H9 (cell line): ENCODE measurements at regions not wholly inside any gene's neighbourhood (a gene's known extent, or its start where the extent isn't known, plus 50 kb on each side); places are given as distances from the start of the nearest gene placed in this dataset.

Experiments used
- DNase-seq: peaks from one replicate; pipeline ENCODE4 v3.0.0-alpha.2; 2017
- H2AFZ ChIP-seq: one replicate; pipeline ENCODE4 v1.6.1; 2013; ENCODE audit warnings: mild to moderate bottlenecking, low read length, control low read depth, moderate library complexity
- H2AK5ac ChIP-seq: 2 replicates; pipeline ENCODE4 v1.6.1; 2013; ENCODE audit warnings: low read length, control low read depth, mixed read lengths; ENCODE audit not compliant: insufficient read length
- H2BK120ac ChIP-seq: one replicate; pipeline ENCODE4 v1.6.1; 2013; ENCODE audit warnings: low read depth, mild to moderate bottlenecking, low read length, control low read depth, inconsistent platforms; ENCODE audit not compliant: poor library complexity, severe bottlenecking
- H2BK12ac ChIP-seq: 2 replicates; pipeline ENCODE4 v1.6.1; 2013; ENCODE audit warnings: low read length, control low read depth, mixed read lengths, low read depth; ENCODE audit not compliant: insufficient read length
- H2BK15ac ChIP-seq: 2 replicates; pipeline ENCODE4 v1.6.1; 2013; ENCODE audit warnings: low read depth, low read length, control low read depth
- H2BK20ac ChIP-seq: one replicate; pipeline ENCODE4 v1.6.1; 2013; ENCODE audit warnings: low read depth, mild to moderate bottlenecking, low read length, control low read depth, inconsistent platforms; ENCODE audit not compliant: poor library complexity, severe bottlenecking
- H2BK5ac ChIP-seq: 2 replicates; pipeline ENCODE4 v1.6.1; 2013; ENCODE audit warnings: low read length, control low read depth, mixed read lengths; ENCODE audit not compliant: insufficient read length
- H3K14ac ChIP-seq: 2 replicates; pipeline ENCODE4 v1.6.1; 2013; ENCODE audit warnings: low read length, control low read depth; ENCODE audit not compliant: insufficient read depth
- H3K18ac ChIP-seq: 2 replicates; pipeline ENCODE4 v1.6.1; 2013; ENCODE audit warnings: low read depth, mild to moderate bottlenecking, mixed read lengths, low read length, control low read depth; ENCODE audit not compliant: insufficient read length
- H3K23ac ChIP-seq: 2 replicates; pipeline ENCODE4 v1.6.1; 2013; ENCODE audit warnings: low read length, control low read depth, mixed read lengths, low read depth; ENCODE audit not compliant: insufficient read length
- H3K23me2 ChIP-seq: 2 replicates; pipeline ENCODE4 v1.6.1; 2013; ENCODE audit warnings: low read depth, mild to moderate bottlenecking, mixed read lengths, low read length, control low read depth; ENCODE audit not compliant: insufficient read length, poor library complexity, severe bottlenecking
- H3K27ac ChIP-seq: 2 replicates; pipeline ENCODE4 v1.5.1; 2013; ENCODE audit warnings: low read length, control low read depth, mixed read lengths, low read depth; ENCODE audit not compliant: insufficient read length
- H3K27me3 ChIP-seq: 2 replicates; pipeline ENCODE4 v1.6.1; 2013; ENCODE audit warnings: low read length, control low read depth, inconsistent platforms; ENCODE audit not compliant: insufficient read depth
- H3K4ac ChIP-seq: 2 replicates; pipeline ENCODE4 v1.6.1; 2013; ENCODE audit warnings: low read depth, mild to moderate bottlenecking, control low read depth, inconsistent platforms, low read length, moderate library complexity
- H3K4me1 ChIP-seq: 2 replicates; pipeline ENCODE4 v1.6.1; 2013; ENCODE audit warnings: low read length, control low read depth, inconsistent platforms; ENCODE audit not compliant: insufficient read depth
- H3K4me2 ChIP-seq: 2 replicates; pipeline ENCODE4 v1.6.1; 2013; ENCODE audit warnings: low read length, control low read depth, mixed read lengths; ENCODE audit not compliant: insufficient read length, insufficient read depth
- H3K56ac ChIP-seq: 2 replicates; pipeline ENCODE4 v1.6.1; 2013; ENCODE audit warnings: low read depth, mild to moderate bottlenecking, mixed read lengths, low read length, control low read depth; ENCODE audit not compliant: insufficient read length
- H3K79me1 ChIP-seq: 2 replicates; pipeline ENCODE4 v1.6.1; 2013; ENCODE audit warnings: low read depth, mild to moderate bottlenecking, moderate library complexity, low read length, control low read depth, inconsistent platforms; ENCODE audit not compliant: insufficient read depth, poor library complexity, severe bottlenecking
- H3K79me2 ChIP-seq: 2 replicates; pipeline ENCODE4 v1.6.1; 2013; ENCODE audit warnings: low read length, control low read depth, inconsistent platforms; ENCODE audit not compliant: insufficient read depth
- H3K9ac ChIP-seq: 2 replicates; pipeline ENCODE4 v1.6.1; 2013; ENCODE audit warnings: low read length, control low read depth, mixed read lengths; ENCODE audit not compliant: insufficient read length; ENCODE audit errors: extremely low read depth
- H3K9me3 ChIP-seq: one replicate; pipeline ENCODE4 v1.6.1; 2013; ENCODE audit warnings: low read depth, low read length, inconsistent platforms; ENCODE audit not compliant: control insufficient read depth
- H3T11ph ChIP-seq: one replicate; pipeline ENCODE4 v1.6.1; 2013; ENCODE audit warnings: mild to moderate bottlenecking, low read length, control low read depth, inconsistent platforms
- H4K20me1 ChIP-seq: one replicate; pipeline ENCODE4 v1.6.1; 2013; ENCODE audit not compliant: control insufficient read depth, insufficient read length, insufficient read depth
- H4K5ac ChIP-seq: 2 replicates; pipeline ENCODE4 v1.6.1; 2013; ENCODE audit warnings: low read depth, mild to moderate bottlenecking, mixed read lengths, low read length, control low read depth; ENCODE audit not compliant: insufficient read length
- H4K8ac ChIP-seq: replicated peaks from 2 replicates; pipeline ENCODE4 v1.6.1; 2013; ENCODE audit warnings: low read length, control low read depth, mixed read lengths, low read depth; ENCODE audit not compliant: insufficient read length
- H4K91ac ChIP-seq: 2 replicates; pipeline ENCODE4 v1.6.1; 2013; ENCODE audit warnings: low read depth, mild to moderate bottlenecking, moderate library complexity, mixed read lengths, low read length, control low read depth; ENCODE audit not compliant: insufficient read length
- H3K27ac Mint-ChIP-seq, 3 experiments: 2 replicates in 2 of 3; 3 replicates in 1 of 3; pipeline ENCODE4 v1.8.0; 2020 to 2021; ENCODE audit warnings: mixed read lengths in 3 of 3, mild to moderate bottlenecking in 1 of 3, moderate library complexity in 1 of 3
- H3K27me3 Mint-ChIP-seq: 2 replicates; pipeline ENCODE4 v1.8.0; 2021; ENCODE audit warnings: low read depth, mild to moderate bottlenecking, moderate library complexity, mixed read lengths
- H3K36me3 Mint-ChIP-seq, 3 experiments: 2 replicates in 2 of 3; 3 replicates in 1 of 3; pipeline ENCODE4 v1.8.0; 2020 to 2021; ENCODE audit warnings: low read depth in 3 of 3, mixed read lengths in 3 of 3; ENCODE audit not compliant: insufficient read depth in 1 of 3
- H3K4me1 Mint-ChIP-seq, 2 experiments: 2 replicates each; pipeline ENCODE4 v1.8.0; 2020; ENCODE audit warnings: mixed read lengths in 2 of 2
- H3K4me3 Mint-ChIP-seq, 2 experiments: 2 replicates in 1 of 2; 3 replicates in 1 of 2; pipeline ENCODE4 v1.8.0; 2020 to 2021; ENCODE audit warnings: mild to moderate bottlenecking in 2 of 2, mixed read lengths in 2 of 2, moderate library complexity in 1 of 2
- H3K9me3 Mint-ChIP-seq, 2 experiments: 2 replicates in 1 of 2; 3 replicates in 1 of 2; pipeline ENCODE4 v1.8.0; 2020; ENCODE audit warnings: mild to moderate bottlenecking in 2 of 2, mixed read lengths in 2 of 2, moderate library complexity in 1 of 2
- CTCF ChIP-seq: fragments of 200-600 bp; sonication (generic); conservative IDR thresholded peaks from 3 replicates; pipeline ENCODE4 v1.8.0; 2021; ENCODE audit warnings: antibody characterized with exemption, mild to moderate bottlenecking
- WGBS: extraction: QIAGEN DNeasy Blood & Tissue Kit; methylation state at CpG from one replicate; pipeline ENCODE4 v1.1.7; 2013; ENCODE audit warnings: missing lambda C conversion rate, low lambda C conversion rate, mixed read lengths; ENCODE audit not compliant: insufficient read length; ENCODE audit errors: extremely low coverage; 5-methylcytosine and 5-hydroxymethylcytosine counted together

GRCh38 chr13:110794209-110794608 lies 80.7 kb downstream of the ING1 start:
- H3K27me3 Mint-ChIP-seq: peaks cover 68% of the 10 kb centered on the region
- Histone ChIP-seq H3K18ac (no peak overlapping the region), H4K20me1 (no peaks in the 10 kb centered on the region), H3T11ph (no peak overlapping the region), H2BK20ac (no peak overlapping the region), H3K14ac (no peak overlapping the region), H3K79me2 (no peaks in the 10 kb centered on the region), H4K5ac (no peak overlapping the region), H2AK5ac (no peak overlapping the region), H3K4me2 (no peak overlapping the region), H2BK15ac (no peak overlapping the region), H2BK120ac (no peak overlapping the region), H3K23me2 (no peaks in the 10 kb centered on the region), H3K27ac (no peak overlapping the region), H3K9me3 (peaks cover 5% of the 10 kb centered on the region), H3K23ac (no peak overlapping the region), H3K56ac (no peak overlapping the region), H2BK5ac (no peak overlapping the region), H3K4me1 (peaks cover 11% of the 10 kb centered on the region), H3K4ac (no peak overlapping the region), H3K27me3 (no peaks in the 10 kb centered on the region), H4K91ac (no peak overlapping the region), H3K9ac (no peak overlapping the region), H4K8ac (no peak overlapping the region), H3K79me1 (no peaks in the 10 kb centered on the region), H2AFZ (no peak overlapping the region), H2BK12ac (no peak overlapping the region)
- no peak overlapping the region for H3K4me3 Mint-ChIP-seq
- TF ChIP-seq CTCF: no peak
- H3K4me1 Mint-ChIP-seq: peaks cover 25 to 29% of the 10 kb centered on the region in 2 experiments
- WGBS: no CpG with 5 or more reads among the region's 7 CpGs
- no peak for DNase-seq
- peaks cover 6 to 12% of the 10 kb centered on the region in 2 experiments for H3K9me3 Mint-ChIP-seq
- H3K36me3 Mint-ChIP-seq: peaks cover 0 to 3% (median 0%) of the 10 kb centered on the region in 3 experiments; a peak in 2 of 7 replicates
- H3K27ac Mint-ChIP-seq: no peak overlapping the region
